GM21786 (cell line): ENCODE measurements at regions not wholly inside any gene's neighbourhood (a gene's known extent, or its start where the extent isn't known, plus 50 kb on each side); places are given as distances from the start of the nearest gene placed in this dataset.

Experiments used
- ATAC-seq: cut with Tn5 transposase; IDR thresholded peaks from one replicate; pipeline ENCODE4 v1.9.1; 2021; ENCODE audit not compliant: unreplicated experiment

- ATAC-seq = no peak
These were observed 155.7 kb upstream of the CDYL start for GRCh38 chr6:4620284-4621151.

- ATAC-seq = no peak
These were observed 159.9 kb upstream of the CDYL start for GRCh38 chr6:4616311-4616710.

DNA sequence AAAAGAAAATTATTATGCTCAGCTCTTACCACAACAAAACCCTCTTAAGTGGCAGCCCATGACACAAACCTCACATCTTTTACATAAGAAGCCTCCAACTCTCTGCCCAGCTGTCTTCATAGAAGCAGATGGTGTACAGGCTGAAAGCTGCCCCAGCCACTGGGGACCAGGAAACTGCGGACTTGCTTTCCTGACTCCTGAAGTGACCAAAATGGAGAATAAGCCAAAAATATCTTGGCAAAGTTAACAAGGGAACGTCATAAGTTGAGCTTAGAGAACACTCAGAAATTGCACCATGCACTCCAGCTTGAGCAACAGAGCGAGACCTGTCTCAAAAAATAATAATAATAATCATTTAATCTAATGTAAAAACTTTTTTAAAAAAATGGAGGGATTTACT is 160.3 kb upstream of the CDYL start:
- no peak for ATAC-seq

- no peak for ATAC-seq
These were observed 161.0 kb upstream of the CDYL start for GRCh38 chr6:4615231-4615630.

- no peak for ATAC-seq
These were observed 161.6 kb upstream of the CDYL start for GRCh38 chr6:4614637-4615036.

- ATAC-seq = no peak
These were observed 162.4 kb upstream of the CDYL start for GRCh38 chr6:4613795-4614194.

- no peak for ATAC-seq
These were observed 162.8 kb upstream of the CDYL start for GRCh38 chr6:4613381-4613780.

DNA sequence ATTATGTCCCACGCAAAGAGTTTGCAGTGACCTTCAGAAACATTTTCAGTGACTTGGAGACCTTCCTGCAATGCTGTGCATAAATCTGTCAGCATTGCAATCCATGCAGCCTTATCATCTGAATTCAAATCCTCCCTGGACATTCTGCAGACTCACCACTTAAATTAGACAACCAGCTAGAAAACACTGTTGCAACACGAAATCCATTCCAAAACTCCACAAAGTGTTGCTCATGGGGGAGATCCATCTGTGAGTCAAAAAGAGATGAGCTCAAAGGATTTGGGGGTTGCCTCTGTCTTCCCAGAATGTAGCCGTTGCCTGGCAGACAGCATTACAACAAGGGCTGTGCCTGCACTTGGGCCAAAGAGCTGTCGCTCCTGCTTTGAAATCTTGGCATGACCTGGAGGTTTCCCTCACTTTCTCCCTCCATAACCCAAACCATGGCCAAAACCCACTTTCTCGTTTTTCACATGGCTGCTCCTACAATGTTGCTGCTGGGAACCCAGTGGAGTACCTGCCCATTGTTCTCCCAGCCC is 163.5 kb upstream of the CDYL start:
- ATAC-seq = no peak

DNA sequence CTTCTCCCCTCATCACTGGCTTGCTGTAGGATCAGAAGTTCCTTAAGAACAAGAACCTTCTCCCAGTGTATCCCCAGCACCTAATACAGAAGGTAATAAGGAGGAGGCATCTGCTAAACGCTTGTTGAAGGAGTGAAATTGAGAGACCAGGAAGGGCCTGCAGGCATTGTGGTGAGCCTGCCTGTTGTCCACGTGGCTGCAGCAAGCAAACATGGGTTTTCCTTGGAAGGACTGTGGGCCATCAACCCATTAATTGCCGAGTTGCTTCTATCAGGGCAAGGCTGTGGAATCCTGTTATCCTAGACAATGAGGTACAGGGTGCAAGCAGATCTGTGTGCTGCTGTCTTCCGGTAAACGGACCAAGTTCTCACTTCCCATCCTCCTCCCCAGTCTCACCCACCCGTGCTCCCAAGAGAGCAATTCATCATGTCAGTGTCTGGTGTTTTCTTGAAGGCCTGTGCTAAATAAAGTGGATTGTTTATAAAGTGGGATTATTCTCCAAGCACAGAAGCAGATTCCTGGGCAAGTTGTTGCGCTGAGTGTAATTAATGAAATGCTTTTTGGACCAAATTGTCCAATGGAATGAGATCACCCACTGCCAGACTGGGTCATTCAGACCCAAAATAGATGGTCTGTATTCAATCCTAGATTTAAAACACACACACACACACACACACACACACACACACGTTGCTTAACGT is 164.6 kb upstream of the CDYL start:
- no peak for ATAC-seq

GRCh38 chr6:4610256-4610655 is 165.9 kb upstream of the CDYL start:
- no peak for ATAC-seq

- no peak for ATAC-seq
These were observed 167.7 kb upstream of the CDYL start for GRCh38 chr6:4608361-4609115.

- no peak for ATAC-seq
These were observed 168.4 kb upstream of the CDYL start for GRCh38 chr6:4607793-4608192.

DNA sequence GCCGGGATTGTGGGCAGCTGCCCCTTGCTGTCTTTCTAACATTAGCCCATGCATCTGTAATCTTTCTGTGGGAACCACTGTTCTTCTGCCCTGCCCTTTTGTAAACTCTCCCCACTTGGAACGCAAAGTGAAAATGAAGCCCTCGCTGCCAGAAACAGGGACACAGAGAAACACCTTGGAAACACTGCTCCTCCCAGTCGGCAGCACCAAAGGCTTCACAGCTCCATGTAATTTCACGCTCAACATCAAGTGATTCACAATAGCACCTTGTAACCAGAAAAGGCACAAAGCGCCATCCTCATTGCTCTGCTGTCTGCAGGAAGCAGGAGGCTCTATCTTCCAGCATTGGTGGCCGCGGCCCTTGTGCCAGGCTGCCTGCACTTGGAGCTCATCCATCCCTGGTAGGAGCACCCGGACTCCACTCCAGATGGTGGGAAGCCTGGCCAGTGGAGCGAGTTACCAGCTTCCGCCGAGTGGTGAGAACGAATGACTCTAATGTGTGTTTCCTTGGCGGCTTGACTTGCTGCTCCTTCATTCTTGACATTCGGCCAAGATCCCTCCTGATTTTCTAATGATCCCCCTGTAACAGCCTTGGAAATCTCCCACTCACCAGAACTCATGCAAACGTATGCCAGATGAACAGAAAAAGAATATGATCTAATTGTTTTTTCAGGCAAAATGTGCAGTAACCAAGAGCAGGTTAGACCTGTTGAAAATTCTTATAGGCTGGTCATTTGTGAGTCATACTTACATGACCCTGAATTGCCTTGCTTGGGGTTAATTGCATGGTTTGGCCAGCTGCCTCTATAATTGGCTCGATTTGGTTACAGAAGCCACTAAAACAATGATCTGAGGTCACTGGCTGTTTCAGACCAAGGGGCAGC is 169.1 kb upstream of the CDYL start:
- no peak for ATAC-seq

GRCh38 chr6:4606016-4606415 is 170.2 kb upstream of the CDYL start:
- no peak for ATAC-seq

DNA sequence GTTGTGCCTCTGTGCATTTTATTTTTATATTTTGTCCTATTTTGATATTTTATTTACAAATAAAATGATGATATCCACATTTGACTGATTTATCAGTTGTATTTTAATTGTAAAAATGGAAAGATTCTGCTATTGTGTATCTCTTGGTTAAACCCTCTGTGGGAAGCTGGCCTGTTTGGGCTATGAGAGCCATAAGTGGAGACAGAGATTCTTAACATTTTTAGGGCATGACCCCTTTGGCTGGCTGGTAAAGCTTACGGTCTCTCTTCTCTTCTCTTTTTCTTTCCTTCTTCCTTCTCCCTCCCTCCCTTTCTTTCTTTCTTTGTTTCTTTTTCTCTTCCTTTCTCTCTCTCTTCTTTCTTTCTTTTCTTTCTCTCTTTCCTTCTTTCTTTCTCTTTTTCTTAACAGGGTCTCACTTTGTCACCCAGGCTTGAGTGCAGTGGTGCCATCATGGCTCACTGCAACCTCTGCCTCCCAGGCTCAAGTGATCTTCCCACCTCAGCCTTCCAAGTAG is 172.3 kb upstream of the CDYL start:
- no peak for ATAC-seq

DNA sequence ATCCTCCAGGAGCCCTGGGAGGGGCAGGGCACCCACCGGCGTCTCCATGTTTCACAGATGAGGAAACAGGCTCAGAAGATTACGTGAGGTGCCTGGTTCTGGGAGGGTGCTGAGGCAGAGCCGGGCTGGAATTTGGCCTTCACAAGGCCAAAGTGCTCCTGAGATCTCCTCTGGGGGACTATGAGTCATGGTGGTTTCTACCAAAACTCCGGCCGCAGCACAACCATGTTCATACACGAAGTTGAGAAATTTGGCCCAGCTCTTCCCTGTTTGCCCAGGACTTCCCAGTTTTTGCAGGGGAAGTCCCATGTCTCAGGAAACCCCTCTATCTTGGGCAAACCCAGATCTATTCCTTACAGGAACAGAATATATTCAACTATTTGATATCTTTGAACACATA is 172.9 kb upstream of the CDYL start:
- no peak for ATAC-seq

DNA sequence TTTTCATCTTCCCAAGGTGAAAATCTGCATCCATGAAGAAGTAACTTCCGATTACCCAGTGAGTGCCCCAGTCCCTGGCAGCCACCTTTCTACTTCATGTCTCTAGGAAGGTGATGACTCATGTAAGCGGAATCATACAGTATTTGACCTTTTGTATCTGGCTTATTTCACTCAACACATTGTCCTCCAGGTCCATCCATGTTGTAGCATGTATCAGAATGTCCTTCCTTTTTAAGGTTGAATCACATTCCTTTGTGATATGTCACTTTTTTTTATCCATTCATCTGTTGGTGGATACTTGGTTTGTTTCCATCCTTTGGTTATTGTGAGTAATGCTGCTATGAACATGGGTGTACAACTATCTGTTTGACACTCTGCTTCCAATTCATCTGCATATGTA is 176.3 kb upstream of the CDYL start:
- no peak for ATAC-seq

DNA sequence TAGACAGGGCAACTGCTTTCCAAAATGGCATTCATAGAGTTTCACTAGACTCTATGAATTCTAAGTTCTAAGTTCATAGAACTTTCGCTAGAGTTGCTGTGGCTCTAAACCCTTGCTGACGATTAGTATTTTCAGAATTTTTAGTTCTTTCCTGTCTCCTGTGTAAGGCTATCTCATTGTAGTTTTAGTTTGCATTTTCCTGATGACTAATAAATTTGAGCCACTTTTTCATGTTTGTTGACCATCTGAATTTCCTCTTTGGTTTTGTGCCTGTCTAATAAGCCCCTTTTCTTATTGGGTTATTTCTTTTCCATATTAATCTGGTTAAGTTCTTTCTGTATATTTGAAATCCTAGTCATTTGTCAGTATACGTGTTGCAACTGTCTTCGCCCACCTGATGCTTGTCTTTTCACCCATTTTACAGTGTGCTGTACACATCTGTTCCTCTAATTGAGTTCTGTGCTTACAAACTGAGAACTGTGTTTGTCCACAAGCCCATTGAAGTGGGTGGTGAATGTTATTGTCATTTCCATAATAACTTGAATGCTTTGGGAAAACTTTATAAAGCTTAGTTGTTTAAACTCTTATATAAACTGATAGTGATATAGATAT is 177.7 kb upstream of the CDYL start:
- no peak for ATAC-seq

GRCh38 chr6:4593951-4594350 is 182.3 kb upstream of the CDYL start:
- ATAC-seq = no peak

DNA sequence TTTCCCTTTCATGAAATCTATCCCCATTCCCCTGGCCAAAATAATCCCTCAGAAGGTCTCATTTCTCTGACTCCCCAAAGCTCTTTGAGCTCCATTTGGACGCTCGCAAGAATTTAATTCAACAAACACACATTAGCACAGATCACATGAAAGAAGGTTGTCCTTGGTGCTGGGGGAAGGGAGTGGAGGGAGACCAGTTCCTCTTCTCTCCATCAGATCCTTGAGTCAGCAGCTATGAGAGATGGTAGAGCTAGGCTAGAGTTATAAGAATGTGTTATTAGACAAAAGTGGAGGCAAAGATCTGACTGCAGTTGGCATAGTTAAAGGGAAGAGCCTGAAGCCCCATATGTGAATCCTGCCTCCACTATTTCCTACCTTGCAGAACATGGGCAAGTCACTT is 184.2 kb upstream of the CDYL start:
- ATAC-seq = no peak
